Adrenal gland (tissue), 5 donors: ENCODE measurements at regions not wholly inside any gene's neighbourhood (a gene's known extent, or its start where the extent isn't known, plus 50 kb on each side); places are given as distances from the start of the nearest gene placed in this dataset.

Experiments used
- CTCF ChIP-seq, 6 experiments: fragments of 450-650 bp in 4 of 6; fragments of 200-600 bp in 2 of 6; sonication (generic) in 1 of 6; IDR thresholded peaks; 1 replicate in 5 of 6; 2 replicates in 1 of 6; pipeline versions ENCODE4 v1.5.1 to v1.8.0; 2016 to 2021; ENCODE audit warnings: antibody characterized with exemption in 6 of 6, mild to moderate bottlenecking in 2 of 6, moderate library complexity in 1 of 6
- POLR2A ChIP-seq, 2 donors: fragments of 450-650 bp; IDR thresholded peaks; one replicate each; pipeline ENCODE4 v1.6.1; 2017; ENCODE audit warnings: antibody characterized with exemption in 2 of 2, mild to moderate bottlenecking in 2 of 2, moderate library complexity in 1 of 2
- donor health status: DM: no; HTN: no; CAD: no.

- TF ChIP-seq CTCF (IDR thresholded peaks at IDR 0.05) (no peak), POLR2A (IDR thresholded peaks at IDR 0.05) (no peak)
These were observed 127.9 kb upstream of the CPHXL start for GRCh38 chr16:75854152-75854551.
